ENCODE measurements at regions not wholly inside any gene's neighbourhood (a gene's known extent, or its start where the extent isn't known, plus 50 kb on each side); places are given as distances from the start of the nearest gene placed in this dataset.

DNA sequence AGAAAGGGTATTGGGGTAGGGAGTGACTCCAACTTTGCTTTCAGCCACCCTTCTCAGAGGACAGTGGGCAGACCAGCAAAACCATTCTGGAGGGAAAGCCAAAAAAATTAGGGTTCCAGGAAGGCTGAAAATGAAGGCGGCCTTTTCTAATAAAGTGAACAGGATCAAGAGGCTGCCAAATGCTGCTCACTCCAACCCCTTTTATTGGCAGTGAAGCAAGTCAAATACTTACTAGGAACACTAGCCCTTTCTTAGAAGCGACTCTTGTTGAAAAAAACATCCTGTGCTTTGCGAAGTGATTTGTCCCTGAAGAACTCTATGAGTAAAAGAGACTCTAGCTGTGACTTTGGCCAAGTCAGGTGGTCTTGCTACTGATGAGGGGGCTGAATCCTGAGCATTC is 83.6 kb upstream of the CYP1B1 start:
- H3K4me3 ChIP-seq (ENCODE audit: low read depth, low read length) = no peak overlapping the region
- no peak for DNase-seq (ENCODE audit: low read depth)
- TF ChIP-seq, protein P1, sequence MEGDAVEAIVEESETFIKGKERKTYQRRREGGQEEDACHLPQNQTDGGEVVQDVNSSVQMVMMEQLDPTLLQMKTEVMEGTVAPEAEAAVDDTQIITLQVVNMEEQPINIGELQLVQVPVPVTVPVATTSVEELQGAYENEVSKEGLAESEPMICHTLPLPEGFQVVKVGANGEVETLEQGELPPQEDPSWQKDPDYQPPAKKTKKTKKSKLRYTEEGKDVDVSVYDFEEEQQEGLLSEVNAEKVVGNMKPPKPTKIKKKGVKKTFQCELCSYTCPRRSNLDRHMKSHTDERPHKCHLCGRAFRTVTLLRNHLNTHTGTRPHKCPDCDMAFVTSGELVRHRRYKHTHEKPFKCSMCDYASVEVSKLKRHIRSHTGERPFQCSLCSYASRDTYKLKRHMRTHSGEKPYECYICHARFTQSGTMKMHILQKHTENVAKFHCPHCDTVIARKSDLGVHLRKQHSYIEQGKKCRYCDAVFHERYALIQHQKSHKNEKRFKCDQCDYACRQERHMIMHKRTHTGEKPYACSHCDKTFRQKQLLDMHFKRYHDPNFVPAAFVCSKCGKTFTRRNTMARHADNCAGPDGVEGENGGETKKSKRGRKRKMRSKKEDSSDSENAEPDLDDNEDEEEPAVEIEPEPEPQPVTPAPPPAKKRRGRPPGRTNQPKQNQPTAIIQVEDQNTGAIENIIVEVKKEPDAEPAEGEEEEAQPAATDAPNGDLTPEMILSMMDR (conservative IDR thresholded peaks at IDR 0.05; ENCODE audit: low read depth, low read length) = no peak

DNA sequence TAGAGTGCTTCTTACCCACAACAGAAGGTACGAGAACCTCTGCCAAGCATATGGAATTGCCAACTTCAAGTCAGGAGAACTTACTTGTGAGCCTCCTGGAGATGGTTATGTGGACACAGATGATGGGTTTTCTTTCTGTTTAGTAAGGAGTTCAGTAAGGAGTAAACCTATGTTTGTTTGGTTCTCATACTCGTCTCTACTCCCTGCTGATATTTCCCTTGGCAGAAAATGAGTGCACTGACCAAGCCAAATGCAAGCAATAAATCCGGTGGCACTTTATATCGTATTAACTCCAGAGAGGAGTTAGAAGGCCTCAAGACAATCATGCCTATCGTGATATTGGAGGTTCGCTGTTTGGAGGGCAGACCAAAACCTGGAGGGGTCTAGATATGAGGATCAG is 83.2 kb upstream of the CYP1B1 start:
- TF ChIP-seq, protein P1 (conservative IDR thresholded peaks at IDR 0.05; ENCODE audit: low read depth, low read length) = no peak
- H3K4me3 ChIP-seq (ENCODE audit: low read depth, low read length) = no peak overlapping the region
- no peak for DNase-seq (ENCODE audit: low read depth)

DNA sequence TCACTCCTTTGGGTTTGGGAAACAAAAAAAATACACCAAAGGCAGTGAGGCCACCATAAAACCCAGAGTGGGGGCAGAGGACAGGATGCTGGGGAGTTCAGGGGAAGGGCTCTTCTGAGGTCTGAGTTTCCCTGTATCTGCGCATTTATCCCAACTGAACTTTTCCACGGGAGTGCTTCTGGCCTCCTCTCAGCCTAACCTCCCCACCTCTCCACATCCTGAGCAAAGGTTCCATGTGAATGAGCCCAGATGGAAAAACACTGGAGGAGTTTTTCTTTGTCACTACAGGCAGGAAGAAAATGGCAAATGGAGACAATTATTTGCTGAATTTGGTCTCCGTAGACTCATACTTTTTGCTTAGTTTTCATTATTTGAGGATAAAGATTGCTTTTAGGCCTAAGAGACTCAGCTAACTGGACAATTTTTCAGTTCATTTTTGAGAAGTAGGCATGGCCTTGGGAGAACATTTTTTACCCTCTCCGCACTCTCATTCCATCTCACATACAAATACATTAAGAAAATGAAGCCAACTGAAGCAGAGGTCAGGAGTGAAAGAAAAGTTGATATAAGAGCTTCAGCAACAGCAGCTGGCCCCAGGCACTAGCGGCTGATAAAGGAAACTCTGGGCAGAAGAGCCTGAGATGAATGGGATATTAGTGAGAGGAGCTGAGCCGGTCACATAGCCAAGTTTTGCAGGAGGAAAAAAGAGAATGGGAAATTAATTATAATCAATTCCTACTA is 82.6 kb upstream of the CYP1B1 start:
- no peak overlapping the region for H3K4me3 ChIP-seq (ENCODE audit: low read depth, low read length)
- TF ChIP-seq, protein P1 (conservative IDR thresholded peaks at IDR 0.05; ENCODE audit: low read depth, low read length) = no peak
- DNase-seq (ENCODE audit: low read depth) = no peak

DNA sequence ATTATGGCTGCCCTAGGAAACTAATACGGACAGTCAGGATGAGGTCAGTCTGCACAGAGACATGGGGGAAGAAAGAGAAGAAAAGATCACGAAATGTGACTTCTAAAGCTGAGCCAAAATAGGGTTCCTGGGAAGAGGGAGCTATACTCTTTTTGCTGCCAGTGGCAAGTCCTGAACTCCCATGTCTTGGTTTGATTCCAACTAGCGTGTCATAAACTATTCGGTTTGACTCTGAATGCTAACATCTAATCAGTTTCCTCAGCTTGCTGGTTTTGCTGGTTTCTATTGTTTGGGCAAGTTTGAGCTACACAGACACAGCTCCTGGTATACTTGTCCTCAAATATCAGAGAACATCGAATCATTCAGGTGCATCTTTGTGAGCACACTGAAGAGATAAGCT is 80.5 kb upstream of the CYP1B1 start:
- TF ChIP-seq, protein P1 (conservative IDR thresholded peaks at IDR 0.05; ENCODE audit: low read depth, low read length) = no peak
- DNase-seq (ENCODE audit: low read depth) = no peak
- H3K4me3 ChIP-seq (ENCODE audit: low read depth, low read length) = no peak overlapping the region

DNA sequence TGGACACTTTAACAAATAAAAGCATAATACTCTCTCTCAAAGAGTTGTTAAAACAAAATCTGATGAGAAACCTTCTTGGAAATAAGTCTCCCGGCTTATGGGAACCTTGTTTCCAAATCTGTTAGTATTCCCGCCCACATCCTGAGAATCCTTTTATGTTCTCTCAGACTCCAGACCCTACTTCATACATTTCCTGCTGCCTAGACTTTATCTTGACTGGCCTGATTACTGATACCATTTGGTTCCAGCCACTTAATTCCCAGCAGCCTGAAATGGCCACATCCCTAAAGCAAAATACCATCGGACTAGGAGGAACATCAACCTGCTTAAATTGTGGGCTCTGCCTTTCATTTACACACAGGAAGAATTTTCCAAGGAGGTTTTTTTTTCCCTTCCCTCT is 79.1 kb upstream of the CYP1B1 start:
- no peak overlapping the region for H3K4me3 ChIP-seq (ENCODE audit: low read depth, low read length)
- TF ChIP-seq, protein P1 (conservative IDR thresholded peaks at IDR 0.05; ENCODE audit: low read depth, low read length) = no peak
- DNase-seq (ENCODE audit: low read depth) = no peak

DNA sequence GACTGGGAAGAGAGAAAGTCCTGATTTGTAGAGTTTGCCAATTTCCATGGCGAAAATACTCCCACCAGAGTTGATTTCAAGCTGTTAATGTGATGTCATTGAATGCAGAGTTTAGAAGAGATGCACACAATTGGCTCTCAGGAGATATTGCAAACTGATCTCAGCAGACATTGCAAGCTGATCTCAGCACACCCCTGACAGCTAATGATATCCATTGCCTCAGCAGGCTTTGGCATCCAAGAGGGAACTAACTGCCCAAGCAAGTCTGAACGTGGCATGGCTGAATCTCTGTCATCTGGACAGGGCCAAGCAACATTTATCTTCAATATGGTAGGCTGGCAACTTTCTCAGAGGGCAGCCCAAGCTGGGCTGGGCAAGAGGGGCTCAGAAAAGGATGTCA is 78.4 kb upstream of the CYP1B1 start:
- no peak overlapping the region for H3K4me3 ChIP-seq (ENCODE audit: low read depth, low read length)
- DNase-seq (ENCODE audit: low read depth) = no peak
- TF ChIP-seq, protein P1 (conservative IDR thresholded peaks at IDR 0.05; ENCODE audit: low read depth, low read length) = no peak

DNA sequence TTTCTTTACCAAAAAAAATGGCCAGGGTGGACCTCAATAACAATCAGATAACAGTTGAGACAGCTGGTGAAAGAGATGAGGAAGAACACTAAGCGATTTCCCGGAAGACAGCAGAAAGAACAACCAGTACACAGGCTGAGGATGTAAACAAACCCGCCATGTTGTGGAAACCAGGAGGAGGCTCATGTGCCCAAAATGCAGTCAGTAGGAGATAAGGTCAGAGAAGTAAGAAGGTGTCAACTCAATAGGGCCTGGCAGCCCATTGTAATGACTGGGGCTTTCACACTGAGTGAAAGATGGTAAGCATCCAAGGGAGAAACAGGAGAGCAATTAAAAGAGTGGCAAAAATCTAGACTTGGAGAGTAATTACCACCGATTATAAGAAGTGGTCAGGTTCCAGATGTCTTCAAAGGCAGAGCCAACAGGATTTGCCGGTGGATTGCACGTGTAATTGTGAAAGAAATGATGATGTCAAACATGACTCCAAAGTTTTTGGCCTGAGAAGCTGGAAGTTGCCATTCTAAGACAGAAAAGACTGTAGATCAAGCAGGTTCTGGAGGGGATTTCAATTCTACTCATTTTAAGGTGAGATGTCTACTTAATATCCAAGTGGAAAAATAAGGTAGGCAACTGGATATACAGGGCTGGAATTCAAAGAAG is 77.7 kb upstream of the CYP1B1 start:
- TF ChIP-seq, protein P1 (conservative IDR thresholded peaks at IDR 0.05; ENCODE audit: low read depth, low read length) = no peak
- no peak overlapping the region for H3K4me3 ChIP-seq (ENCODE audit: low read depth, low read length)
- no peak for DNase-seq (ENCODE audit: low read depth)
